ENCODE measurements at regions not wholly inside any gene's neighbourhood (a gene's known extent, or its start where the extent isn't known, plus 50 kb on each side); places are given as distances from the start of the nearest gene placed in this dataset. TPM values are rescaled to one million over a fixed set of nuclear protein-coding genes. Genes with fewer than 3 reads are reported as not detected.

DNA sequence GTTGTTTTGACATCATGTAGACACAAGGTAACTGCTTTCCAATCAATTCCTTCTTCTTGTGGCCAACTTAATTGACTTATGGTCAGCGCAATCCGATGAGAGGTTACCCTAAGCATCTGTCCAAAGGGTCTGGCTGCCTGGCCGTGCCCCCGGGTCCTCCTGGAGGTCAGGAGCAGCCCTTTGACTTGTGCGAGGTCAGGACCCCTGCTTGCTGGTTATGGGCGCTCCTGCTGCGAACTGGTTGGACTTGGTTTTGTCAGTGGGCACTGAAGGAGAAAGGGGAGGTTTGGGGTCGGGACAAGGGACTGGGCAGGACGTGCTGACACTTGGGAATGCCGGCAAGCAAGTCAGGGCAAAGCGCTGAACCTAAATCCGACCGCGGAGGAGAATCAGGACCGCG lies 215.6 kb downstream of the QKI start:
- Histone ChIP-seq H2BK12ac (ENCODE audit: low read length in 2 of 2) (no peak overlapping the region), H2AFZ (ENCODE audit: low read depth, low read length) (no peak overlapping the region), H3K4me2 (ENCODE audit: low read length, poor library complexity, severe bottlenecking) (no peak overlapping the region), H2AK5ac (ENCODE audit: low read length, severe bottlenecking) (no peak overlapping the region), H3K23ac (ENCODE audit: low read length in 2 of 2) (no peak overlapping the region), H3K9me3 (ENCODE audit: control insufficient read depth, low read length) (no peaks in the 10 kb centered on the region), H3K36me3 (ENCODE audit: control insufficient read depth in 1 of 2, insufficient read depth in 2 of 2, low read depth in 1 of 2, low read length in 2 of 2) (no peaks in the 10 kb centered on the region), H3K14ac (ENCODE audit: low read length in 2 of 2) (no peak overlapping the region), H4K8ac (ENCODE audit: low read length) (no peak overlapping the region), H3K4me1 (ENCODE audit: control insufficient read depth, insufficient read depth, low read depth, low read length) (peaks cover 4% of the 10 kb centered on the region), H3K4ac (ENCODE audit: low read depth in 1 of 2, low read length in 2 of 2) (no peak overlapping the region), H3K18ac (ENCODE audit: low read depth in 1 of 2, low read length in 2 of 2) (no peak overlapping the region), H3K27ac (ENCODE audit: low read length, poor library complexity, severe bottlenecking) (no peak overlapping the region), H3K27me3 (ENCODE audit: control insufficient read depth in 1 of 2, insufficient read depth in 1 of 2, low read length in 2 of 2) (peaks cover 0 to 6% of the 10 kb centered on the region in 2 experiments), H2BK15ac (ENCODE audit: low read depth, poor library complexity, severe bottlenecking) (no peak overlapping the region), H2BK120ac (ENCODE audit: low read depth, low read length) (no peak overlapping the region), H2BK5ac (ENCODE audit: low read depth, low read length, poor library complexity, severe bottlenecking) (no peak overlapping the region), H4K91ac (ENCODE audit: low read length) (no peak overlapping the region), H3K4me3 (ENCODE audit: insufficient read depth in 1 of 2, low read depth in 1 of 2, low read length in 2 of 2) (no peak overlapping the region), H3K79me1 (replicated peaks; ENCODE audit: low read length, poor library complexity, severe bottlenecking) (no peaks in the 10 kb centered on the region), H3K9ac (ENCODE audit: low read length) (no peak overlapping the region)
- DNase-seq: no peak
- WGBS: 90% methylated on average over 16 of the region's 16 CpGs

Small RNA genes in the stretch of these regions (small RNA-seq; reads per million reads assigned to genes)
- not detected for gene RN7SL366P (ENCODE audit: low read depth)
